HPDE6-E6E7 (cell line): ENCODE measurements at regions not wholly inside any gene's neighbourhood (a gene's known extent, or its start where the extent isn't known, plus 50 kb on each side); places are given as distances from the start of the nearest gene placed in this dataset.
"Not testable (repeated sequence)": the region's sequence is repeated elsewhere in the genome, so short reads cannot be mapped to it uniquely, and the experiment has no call there.

Experiments used
- DNase-seq: peaks from one replicate; pipeline ENCODE4 v3.0.0; 2011; ENCODE audit warnings: missing footprints; ENCODE audit errors: extremely low spot score

GRCh38 chr2:67186326-67186725 lies 210.8 kb upstream of the ETAA1 start:
- DNase-seq, result no peak

GRCh38 chr2:67186871-67187270 lies 210.3 kb upstream of the ETAA1 start:
- DNase-seq, result no peak

- not testable (repeated sequence) for DNase-seq
Observed at GRCh38 chr2:67195327-67195726, 201.8 kb upstream of the ETAA1 start.

- no peak for DNase-seq
Observed at GRCh38 chr2:67201521-67201920, 195.6 kb upstream of the ETAA1 start.

- DNase-seq, result no peak
Observed at GRCh38 chr2:67204349-67204748, 192.8 kb upstream of the ETAA1 start.

- no peak for DNase-seq
Observed at GRCh38 chr2:67208887-67209500, 188.1 kb upstream of the ETAA1 start.

GRCh38 chr2:67210430-67210829 lies 186.7 kb upstream of the ETAA1 start:
- no peak for DNase-seq

GRCh38 chr2:67212203-67212602 lies 184.9 kb upstream of the ETAA1 start:
- DNase-seq, result no peak

GRCh38 chr2:67213270-67213670 lies 183.9 kb upstream of the ETAA1 start:
- no peak for DNase-seq

GRCh38 chr2:67213677-67214402 lies 183.3 kb upstream of the ETAA1 start:
- no peak for DNase-seq

GRCh38 chr2:67214585-67215185 lies 182.4 kb upstream of the ETAA1 start:
- no peak for DNase-seq

GRCh38 chr2:67215214-67216055 lies 181.7 kb upstream of the ETAA1 start:
- peak; percentile 65 for DNase-seq

- no peak for DNase-seq
Observed at GRCh38 chr2:67216103-67216502, 181.0 kb upstream of the ETAA1 start.

- DNase-seq, result no peak
Observed at GRCh38 chr2:67216881-67217280, 180.3 kb upstream of the ETAA1 start.

GRCh38 chr2:67217398-67217797 lies 179.7 kb upstream of the ETAA1 start:
- DNase-seq, result no peak

GRCh38 chr2:67218056-67218455 lies 179.1 kb upstream of the ETAA1 start:
- no peak for DNase-seq

GRCh38 chr2:67219651-67220050 lies 177.5 kb upstream of the ETAA1 start:
- no peak for DNase-seq

- DNase-seq, result no peak
Observed at GRCh38 chr2:67221266-67221665, 175.9 kb upstream of the ETAA1 start.

- DNase-seq, result no peak
Observed at GRCh38 chr2:67225287-67225973, 171.7 kb upstream of the ETAA1 start.

GRCh38 chr2:67229706-67230105 lies 167.4 kb upstream of the ETAA1 start:
- no peak for DNase-seq

- DNase-seq, result no peak
Observed at GRCh38 chr2:67232936-67233335, 164.2 kb upstream of the ETAA1 start.

GRCh38 chr2:67234440-67234839 lies 162.7 kb upstream of the ETAA1 start:
- no peak for DNase-seq
